Activated T-helper 1 cell treated with anti-CD3 and anti-CD28 coated beads, Interleukin-2, amount 50 U/mL, for 16 hours (primary cell): ENCODE measurements at regions not wholly inside any gene's neighbourhood (a gene's known extent, or its start where the extent isn't known, plus 50 kb on each side); places are given as distances from the start of the nearest gene placed in this dataset.

Experiments used
- DNase-seq, 2 donors: peaks; one replicate each; pipeline ENCODE4 v3.0.0-alpha.2; 2020; ENCODE audit warnings: low read depth in 1 of 2, low spot score in 1 of 2

DNA sequence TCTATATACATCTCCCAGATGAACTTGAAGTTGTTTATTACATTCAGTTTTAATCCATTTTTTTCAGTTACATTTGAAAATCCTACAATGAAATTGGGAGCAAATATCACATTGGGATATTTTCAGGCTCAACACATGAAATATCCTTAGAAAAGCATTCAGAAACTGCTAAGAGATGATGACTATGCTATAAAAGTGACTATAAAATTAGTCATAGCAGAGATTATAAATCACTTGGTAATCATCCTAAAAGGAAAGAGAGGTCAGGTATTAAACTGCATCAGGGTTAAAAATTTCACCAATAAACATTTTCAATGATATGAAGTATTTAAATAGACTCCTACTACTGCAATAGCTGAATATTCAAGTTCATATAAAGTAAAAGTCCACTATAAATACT, 987.7 kb downstream of the GRIK2 start:
- DNase-seq = no peak

DNA sequence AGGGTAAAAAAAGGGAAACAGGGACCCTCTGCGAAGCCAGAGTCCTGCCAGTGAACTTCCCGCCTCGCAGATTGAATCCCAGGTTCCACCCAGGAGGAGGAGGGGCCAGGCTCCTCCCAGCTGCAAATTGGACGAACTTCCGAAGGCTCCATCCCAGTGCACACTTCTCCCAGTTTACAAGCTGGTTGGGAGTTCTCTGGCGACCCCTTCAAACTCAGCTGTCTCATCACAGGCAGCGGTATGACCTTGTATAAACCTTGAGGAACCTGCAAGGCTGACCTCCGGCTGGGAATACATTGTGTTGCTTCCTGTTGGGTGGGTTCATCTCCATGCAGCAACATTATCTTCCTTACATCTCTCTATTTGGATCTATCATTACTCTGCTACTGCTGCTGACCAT, 962.7 kb downstream of the GRIK2 start:
- no peak for DNase-seq

DNA sequence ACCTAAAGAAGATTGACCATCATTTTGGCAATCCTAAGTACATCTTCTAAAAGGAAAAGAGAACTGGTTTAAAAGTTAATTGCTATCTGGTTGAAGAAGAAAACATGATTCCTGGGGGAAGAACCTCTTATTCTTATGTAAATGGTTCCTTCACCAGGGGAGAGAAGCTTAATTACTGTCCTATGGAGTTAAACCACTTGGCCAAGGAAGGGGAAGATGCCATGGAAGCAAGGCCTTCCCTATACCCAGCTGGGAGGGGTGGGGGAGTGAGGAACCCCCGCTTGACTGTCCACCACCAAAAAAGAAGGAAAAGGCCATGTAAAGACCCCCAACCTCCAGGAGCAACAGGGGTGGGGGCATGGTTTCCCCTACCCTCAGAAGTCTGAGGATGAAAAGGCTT, 962.1 kb downstream of the GRIK2 start:
- DNase-seq = no peak

GRCh38 chr6:102352552-102352951, 959.0 kb downstream of the GRIK2 start:
- DNase-seq = no peak

GRCh38 chr6:102344769-102345168, 951.3 kb downstream of the GRIK2 start:
- no peak for DNase-seq

DNA sequence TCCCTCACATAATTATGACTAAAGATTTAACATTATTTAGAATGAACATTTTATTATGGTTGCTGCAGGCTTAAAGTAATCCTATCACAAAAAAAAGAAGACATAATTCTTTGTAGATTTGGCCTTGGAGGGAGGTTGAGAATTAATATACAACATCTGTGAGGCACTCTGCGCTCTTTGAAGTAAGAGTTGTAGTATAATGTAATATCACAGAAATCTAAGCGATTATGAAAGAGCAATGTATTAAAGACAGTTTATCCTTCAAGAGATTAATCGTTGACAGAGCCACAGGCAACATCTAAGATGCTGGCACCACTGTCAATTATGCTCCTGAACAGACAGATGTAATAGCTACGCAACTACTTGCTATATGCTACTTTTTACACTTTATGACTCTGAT, 946.8 kb downstream of the GRIK2 start:
- no peak for DNase-seq

GRCh38 chr6:102333736-102334135, 940.2 kb downstream of the GRIK2 start:
- no peak for DNase-seq

DNA sequence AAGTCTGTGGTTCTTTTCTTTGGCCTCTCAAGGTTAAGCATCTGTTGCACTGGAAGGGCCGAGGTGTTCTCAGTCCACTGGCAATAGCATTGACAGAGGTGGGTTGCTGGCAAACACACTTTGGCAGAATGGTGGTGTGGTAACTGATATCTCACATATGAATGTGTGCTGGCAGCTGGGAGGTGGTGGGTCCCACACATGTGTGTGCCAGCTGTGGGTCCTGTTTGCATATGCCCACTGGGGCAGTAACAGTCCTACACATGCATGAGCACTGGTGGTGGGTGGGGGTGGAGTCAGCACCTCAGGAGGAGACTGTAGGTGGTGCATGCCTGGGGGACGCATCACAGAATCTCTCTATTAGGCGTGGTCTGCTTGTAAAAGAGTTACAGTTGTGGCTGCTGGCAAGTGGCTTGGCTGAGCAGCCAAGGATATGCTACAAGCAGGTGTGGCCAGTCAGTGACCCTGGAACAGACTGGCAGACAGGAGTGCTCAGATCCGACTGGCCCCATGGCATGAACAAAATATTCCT, 934.3 kb downstream of the GRIK2 start:
- no peak for DNase-seq

DNA sequence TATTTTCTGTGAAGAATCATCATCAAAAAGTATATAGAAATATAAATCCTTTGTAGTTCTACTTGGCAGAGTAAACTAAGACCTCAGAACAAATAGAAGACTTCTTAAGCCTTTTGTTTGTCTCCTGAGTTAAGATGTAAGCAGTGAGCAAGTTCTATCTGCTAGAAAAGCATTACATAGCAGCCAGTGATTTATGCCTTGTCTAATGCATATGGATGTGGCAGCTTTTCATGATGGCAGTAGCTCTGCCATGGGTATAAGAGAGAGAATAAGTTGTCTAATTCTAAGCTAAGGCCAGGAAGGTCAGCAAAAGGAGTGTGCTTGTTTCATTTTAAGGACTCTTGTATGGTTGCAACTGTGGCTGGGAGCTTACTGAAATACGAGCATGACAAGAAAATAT, 920.2 kb downstream of the GRIK2 start:
- no peak for DNase-seq

DNA sequence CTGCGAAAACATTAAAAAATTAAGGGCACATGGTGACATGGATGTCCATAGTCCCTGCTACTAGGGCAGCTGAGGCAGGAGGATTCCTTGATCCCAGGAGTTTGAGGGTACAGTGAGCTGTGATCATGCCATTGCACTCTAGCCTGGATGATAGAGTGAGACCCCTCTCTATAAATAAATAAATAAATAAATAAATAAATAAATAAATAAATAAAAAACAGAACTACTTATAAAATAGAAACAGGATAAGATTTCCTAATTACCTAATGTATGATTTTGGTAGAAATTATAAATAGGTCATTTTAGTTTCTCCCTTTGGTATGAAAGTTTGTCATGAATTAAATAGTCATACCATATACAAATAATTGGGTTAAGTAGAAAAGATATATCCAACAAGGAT, 916.2 kb downstream of the GRIK2 start:
- no peak for DNase-seq

DNA sequence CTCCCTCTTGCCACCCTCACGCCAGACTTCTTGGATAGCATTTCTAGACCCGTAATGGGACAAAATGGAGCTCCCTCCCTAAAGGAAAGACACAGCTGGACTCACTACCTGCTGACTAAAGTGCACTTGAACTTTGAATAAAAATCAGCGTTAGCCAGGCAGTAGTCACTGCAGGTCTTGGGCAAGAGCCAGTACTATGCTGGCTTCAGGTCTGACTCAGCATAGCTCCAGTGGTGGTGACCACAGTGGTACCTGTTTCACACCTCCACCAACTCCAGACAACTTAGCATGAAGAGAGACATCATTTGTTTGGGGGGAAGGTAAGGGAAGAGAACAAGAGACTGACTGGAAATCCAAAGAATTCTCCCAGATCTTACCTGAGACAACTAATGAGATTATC, 906.8 kb downstream of the GRIK2 start:
- DNase-seq = no peak

GRCh38 chr6:102298051-102298450, 904.5 kb downstream of the GRIK2 start:
- no peak for DNase-seq
